PC-9 (cell line): ENCODE measurements at regions not wholly inside any gene's neighbourhood (a gene's known extent, or its start where the extent isn't known, plus 50 kb on each side); places are given as distances from the start of the nearest gene placed in this dataset.

ENCODE experiments used
- BruUV-seq: library from RNA; stranded (reverse); fragments of 400-500 nt; replicated peaks from 2 replicates; lab custom pipeline; 2021; lab: Mats Ljungman, UMichigan
- CTCF ChIA-PET: fragments of 300-600 bp; sonication (Branson Sonifier 250); formaldehyde crosslinking; loops from one replicate; lab custom pipeline; 2022; ENCODE audit warnings: antibody characterized with exemption; lab: Charles Lee
- POLR2A ChIA-PET: fragments of 300-600 bp; sonication (Branson Sonifier 250); formaldehyde crosslinking; loops from one replicate; lab custom pipeline; 2022; ENCODE audit warnings: antibody characterized with exemption; ENCODE audit not compliant: unreplicated experiment; lab: Charles Lee
- DNase-seq, 2 experiments: peaks; one replicate each; pipeline versions ENCODE4 v3.0.0 to v3.0.0-alpha.2; 2015 to 2022; ENCODE audit warnings: mixed read lengths in 1 of 2
- H2AFZ ChIP-seq: fragments of 200-600 bp; sonication (generic); 2 replicates; pipeline ENCODE4 v1.8.1; 2017; ENCODE audit warnings: antibody characterized with exemption
- H3F3A ChIP-seq: fragments of 200-600 bp; sonication (generic); 2 replicates; pipeline ENCODE4 v1.8.1; 2017; ENCODE audit warnings: antibody characterized with exemption, mild to moderate bottlenecking, low read depth; ENCODE audit not compliant: insufficient read depth
- H3K27ac ChIP-seq: fragments of 200-600 bp; sonication (generic); 2 replicates; pipeline ENCODE4 v1.6.1; 2016; ENCODE audit warnings: mixed run types
- H3K27me3 ChIP-seq: fragments of 200-600 bp; sonication (generic); 2 replicates; pipeline ENCODE4 v1.6.1; 2016; ENCODE audit warnings: low read depth, mixed run types; ENCODE audit not compliant: insufficient read depth
- H3K36me3 ChIP-seq: fragments of 200-600 bp; sonication (generic); 2 replicates; pipeline ENCODE4 v1.6.1; 2016; ENCODE audit warnings: low read depth, mixed run types
- H3K4me1 ChIP-seq: fragments of 200-600 bp; sonication (generic); replicated peaks from 2 replicates; pipeline ENCODE4 v1.6.1; 2016; ENCODE audit warnings: mixed run types; ENCODE audit not compliant: insufficient read depth
- H3K4me2 ChIP-seq: fragments of 200-600 bp; sonication (generic); 2 replicates; pipeline ENCODE4 v1.6.1; 2017; ENCODE audit warnings: mixed run types
- H3K4me3 ChIP-seq: fragments of 200-600 bp; sonication (generic); 2 replicates; pipeline ENCODE4 v1.6.1; 2016; ENCODE audit warnings: mixed run types
- H3K79me2 ChIP-seq: fragments of 200-600 bp; sonication (generic); 2 replicates; pipeline ENCODE4 v1.6.1; 2017; ENCODE audit warnings: low read depth, mixed run types
- H3K9me2 ChIP-seq: fragments of 200-600 bp; sonication (generic); 2 replicates; pipeline ENCODE4 v1.8.1; 2017; ENCODE audit warnings: mild to moderate bottlenecking; ENCODE audit not compliant: insufficient read depth
- H3K9me3 ChIP-seq: fragments of 200-600 bp; sonication (generic); 2 replicates; pipeline ENCODE4 v1.8.1; 2016; ENCODE audit warnings: low read depth; ENCODE audit not compliant: insufficient read depth
- H4K20me1 ChIP-seq: fragments of 200-600 bp; sonication (generic); 2 replicates; pipeline ENCODE4 v1.8.1; 2017; ENCODE audit not compliant: insufficient read depth
- CTCF ChIP-seq: fragments of 200-600 bp; sonication (generic); conservative IDR thresholded peaks from 2 replicates; pipeline ENCODE4 v1.6.1; 2017; ENCODE audit warnings: mixed run types, antibody characterized with exemption, mild to moderate bottlenecking, moderate library complexity
- EZH2 ChIP-seq: fragments of 200-600 bp; sonication (generic); IDR thresholded peaks from 2 replicates; pipeline ENCODE4 v1.8.0; 2017; ENCODE audit warnings: antibody characterized with exemption, low read depth
- intact Hi-C: fragments of 100-400 bp; cut with micrococcal nuclease; formaldehyde crosslinking; loops from one replicate; pipeline ENCODE4 v1.10.0; 2022; ENCODE audit not compliant: unreplicated experiment

GRCh38 chr10:52668024-52668423, 104.6 kb downstream of the MBL2 start:
- no TSS peak for BruUV-seq
- no peak for TF ChIP-seq CTCF
- no peak for TF ChIP-seq EZH2

GRCh38 chr10:52672880-52673279, 99.7 kb downstream of the MBL2 start:
- Histone ChIP-seq H4K20me1 (no peaks in the 10 kb centered on the region), H2AFZ (no peak overlapping the region), H3K79me2 (no peaks in the 10 kb centered on the region), H3K9me3 (no peaks in the 10 kb centered on the region; the same call in 1 of the 2 replicates), H3K9me2 (no peaks in the 10 kb centered on the region), H3F3A (no peaks in the 10 kb centered on the region), H3K4me2 (no peak overlapping the region), H3K27ac (no peak overlapping the region), H3K4me3 (no peak overlapping the region), H3K4me1 (peaks cover 8% of the 10 kb centered on the region), H3K27me3 (no peaks in the 10 kb centered on the region), H3K36me3 (no peaks in the 10 kb centered on the region)
- no TSS peak for BruUV-seq
- POLR2A ChIA-PET: no interaction called here
- TF ChIP-seq CTCF (no peak), EZH2 (no peak)
- CTCF ChIA-PET: no interaction called here
- no peak for DNase-seq
- intact Hi-C loops: no loop called here

More at GRCh38 chr10:52668024-52668423, 104.6 kb downstream of the MBL2 start:
- no peaks in the 10 kb centered on the region for H3K9me2 ChIP-seq
- DNase-seq: no peak
- no peak overlapping the region for H2AFZ ChIP-seq
- no peaks in the 10 kb centered on the region; the same call in 1 of the 2 replicates for H3K9me3 ChIP-seq
- H3K27me3 ChIP-seq: no peaks in the 10 kb centered on the region
- H4K20me1 ChIP-seq: no peaks in the 10 kb centered on the region
- ChIA-PET CTCF (no interaction called here), POLR2A (no interaction called here)
- H3K4me2 ChIP-seq: no peak overlapping the region
- no peaks in the 10 kb centered on the region for H3F3A ChIP-seq
- no peaks in the 10 kb centered on the region for H3K4me1 ChIP-seq
- H3K36me3 ChIP-seq: no peaks in the 10 kb centered on the region
- intact Hi-C loops: no loop called here
- no peaks in the 10 kb centered on the region for H3K79me2 ChIP-seq
- no peak overlapping the region for H3K27ac ChIP-seq
- H3K4me3 ChIP-seq: no peak overlapping the region

GRCh38 chr10:52673468-52673867, 99.1 kb downstream of the MBL2 start:
- ChIA-PET CTCF (no interaction called here), POLR2A (no interaction called here)
- Histone ChIP-seq H3K27me3 (no peaks in the 10 kb centered on the region), H2AFZ (no peak overlapping the region), H3K4me1 (peaks cover 8% of the 10 kb centered on the region), H4K20me1 (no peaks in the 10 kb centered on the region), H3K27ac (no peak overlapping the region), H3K79me2 (no peaks in the 10 kb centered on the region), H3F3A (no peaks in the 10 kb centered on the region), H3K4me2 (no peak overlapping the region), H3K9me3 (no peaks in the 10 kb centered on the region; the same call in 1 of the 2 replicates), H3K36me3 (no peaks in the 10 kb centered on the region), H3K4me3 (no peak overlapping the region), H3K9me2 (no peaks in the 10 kb centered on the region)
- intact Hi-C loops: no loop called here
- BruUV-seq: no TSS peak
- TF ChIP-seq CTCF (no peak), EZH2 (no peak)
- DNase-seq: no peak
